Glomerular endothelial cell (primary cell): ENCODE measurements at regions not wholly inside any gene's neighbourhood (a gene's known extent, or its start where the extent isn't known, plus 50 kb on each side); places are given as distances from the start of the nearest gene placed in this dataset.

Experiments used
- DNase-seq: peaks from one replicate; pipeline ENCODE4 v3.0.0-alpha.2; 2011; ENCODE audit warnings: low read depth, low spot score; ENCODE audit errors: extremely low read depth

GRCh38 chr4:147401221-147401620 lies 79.7 kb upstream of the EDNRA start:
- DNase-seq = no peak

GRCh38 chr4:147407261-147408045 lies 73.4 kb upstream of the EDNRA start:
- no peak for DNase-seq

- no peak for DNase-seq
Observed at GRCh38 chr4:147408189-147408588, 72.7 kb upstream of the EDNRA start.

GRCh38 chr4:147409350-147409749 lies 71.5 kb upstream of the EDNRA start:
- DNase-seq = no peak

GRCh38 chr4:147418226-147418625 lies 62.7 kb upstream of the EDNRA start:
- DNase-seq = no peak

- no peak for DNase-seq
Observed at GRCh38 chr4:147421456-147421855, 59.4 kb upstream of the EDNRA start.

- no peak for DNase-seq
Observed at GRCh38 chr4:147423229-147423628, 57.7 kb upstream of the EDNRA start.

GRCh38 chr4:147425019-147425418 lies 55.9 kb upstream of the EDNRA start:
- no peak for DNase-seq

- no peak for DNase-seq
Observed at GRCh38 chr4:147428583-147428982, 52.3 kb upstream of the EDNRA start.

GRCh38 chr4:147430111-147430510 lies 50.8 kb upstream of the EDNRA start:
- no peak for DNase-seq
